Kidney (tissue), 13 donors: ENCODE measurements at regions not wholly inside any gene's neighbourhood (a gene's known extent, or its start where the extent isn't known, plus 50 kb on each side); places are given as distances from the start of the nearest gene placed in this dataset.

Experiments used
- DNase-seq, 5 donors: peaks; one replicate each; pipeline ENCODE4 v3.0.0-alpha.2; 2013 to 2020
- FAIRE-seq: peaks from 2 replicates; lab custom pipeline; 2012; peaks lifted over from hg19 to GRCh38; lab: Jason Lieb, UNC
- H3K27ac ChIP-seq, 2 donors: one replicate each; pipeline ENCODE4 v1.7.0; 2013; ENCODE audit warnings: low read depth in 2 of 2, low read length in 2 of 2, inconsistent platforms in 1 of 2
- H3K27me3 ChIP-seq: one replicate; pipeline ENCODE4 v1.7.1; 2013; ENCODE audit warnings: low read length, inconsistent platforms; ENCODE audit not compliant: control insufficient read depth, insufficient read depth
- H3K36me3 ChIP-seq, 3 donors: one replicate each; pipeline versions ENCODE4 v1.7.0 to v1.7.1; 2013; ENCODE audit warnings: low read length in 3 of 3, control low read depth in 1 of 3, inconsistent platforms in 1 of 3; ENCODE audit not compliant: insufficient read depth in 3 of 3, control insufficient read depth in 2 of 3
- H3K4me1 ChIP-seq, 3 donors: one replicate each; pipeline versions ENCODE4 v1.7.0 to v1.7.1; 2013; ENCODE audit warnings: low read length in 3 of 3, inconsistent platforms in 1 of 3, low read depth in 1 of 3; ENCODE audit not compliant: control insufficient read depth in 2 of 3, insufficient read depth in 2 of 3
- H3K4me3 ChIP-seq, 3 donors: one replicate each; pipeline versions ENCODE4 v1.7.0 to v1.8.1; 2013; ENCODE audit warnings: low read length in 3 of 3, control low read depth in 1 of 3, inconsistent platforms in 1 of 3
- H3K9ac ChIP-seq, 3 donors: one replicate each; pipeline versions ENCODE4 v1.7.0 to v1.7.1; 2013; ENCODE audit warnings: low read length in 3 of 3, control low read depth in 1 of 3, inconsistent platforms in 1 of 3
- H3K9me3 ChIP-seq, 3 donors: one replicate each; pipeline versions ENCODE4 v1.7.0 to v1.7.1; 2013; ENCODE audit warnings: low read length in 3 of 3, control low read depth in 1 of 3, inconsistent platforms in 1 of 3; ENCODE audit not compliant: control insufficient read depth in 2 of 3, insufficient read depth in 1 of 3
- intact Hi-C: fragments of 100-400 bp; cut with DNase I; formaldehyde crosslinking; loops from one replicate; pipeline ENCODE4 v1.11.1; 2022
- TF ChIP-seq, protein P1 (sequence below): IDR thresholded peaks from 3 replicates; pipeline ENCODE4 v1.5.1; 2012; ENCODE audit warnings: mild to moderate bottlenecking, moderate library complexity, borderline replicate concordance; ENCODE audit not compliant: insufficient read depth; ENCODE audit errors: extremely low read depth
- donor health status: control.
- donor health status: control.
- donor health status: control.
- donor health status: control.
- donor health status: control.
- donor health status: DM: yes; HTN: yes; CAD: no.
- donor health status: Normal renal cell carcinoma (clear cell type).

DNA sequence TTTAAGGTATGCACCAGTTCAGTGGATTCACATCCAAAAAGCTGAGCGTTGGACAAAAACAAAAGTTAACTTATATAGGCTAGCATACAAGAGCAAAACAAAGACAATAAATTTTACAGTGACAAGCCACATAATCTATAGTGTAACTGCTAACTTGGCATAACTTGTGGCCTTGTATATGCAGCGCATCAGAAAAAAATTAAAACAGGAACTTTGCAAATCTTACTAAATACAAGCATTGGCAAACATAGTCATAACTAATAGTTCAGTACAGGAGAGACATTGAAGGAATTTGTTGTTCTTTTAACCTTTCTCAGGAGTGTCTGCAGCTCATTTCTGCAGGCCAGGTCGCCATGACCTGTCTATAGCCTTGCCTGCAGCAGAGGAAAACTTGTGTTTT lies 54.6 kb downstream of the OR10H4 start:
- peaks cover 0 to 6% (median 0%) of the 10 kb centered on the region in 3 donors for H3K4me1 ChIP-seq
- no peak overlapping the region for H3K9ac ChIP-seq
- no peaks in the 10 kb centered on the region for H3K27me3 ChIP-seq
- TF ChIP-seq, protein P1, sequence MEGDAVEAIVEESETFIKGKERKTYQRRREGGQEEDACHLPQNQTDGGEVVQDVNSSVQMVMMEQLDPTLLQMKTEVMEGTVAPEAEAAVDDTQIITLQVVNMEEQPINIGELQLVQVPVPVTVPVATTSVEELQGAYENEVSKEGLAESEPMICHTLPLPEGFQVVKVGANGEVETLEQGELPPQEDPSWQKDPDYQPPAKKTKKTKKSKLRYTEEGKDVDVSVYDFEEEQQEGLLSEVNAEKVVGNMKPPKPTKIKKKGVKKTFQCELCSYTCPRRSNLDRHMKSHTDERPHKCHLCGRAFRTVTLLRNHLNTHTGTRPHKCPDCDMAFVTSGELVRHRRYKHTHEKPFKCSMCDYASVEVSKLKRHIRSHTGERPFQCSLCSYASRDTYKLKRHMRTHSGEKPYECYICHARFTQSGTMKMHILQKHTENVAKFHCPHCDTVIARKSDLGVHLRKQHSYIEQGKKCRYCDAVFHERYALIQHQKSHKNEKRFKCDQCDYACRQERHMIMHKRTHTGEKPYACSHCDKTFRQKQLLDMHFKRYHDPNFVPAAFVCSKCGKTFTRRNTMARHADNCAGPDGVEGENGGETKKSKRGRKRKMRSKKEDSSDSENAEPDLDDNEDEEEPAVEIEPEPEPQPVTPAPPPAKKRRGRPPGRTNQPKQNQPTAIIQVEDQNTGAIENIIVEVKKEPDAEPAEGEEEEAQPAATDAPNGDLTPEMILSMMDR, result no peak
- H3K4me3 ChIP-seq, result no peak overlapping the region
- FAIRE-seq, result no peak
- no peak for DNase-seq
- no peaks in the 10 kb centered on the region for H3K9me3 ChIP-seq
- H3K27ac ChIP-seq, result no peak overlapping the region
- H3K36me3 ChIP-seq, result no peaks in the 10 kb centered on the region
- intact Hi-C loops, result no loop called here

DNA sequence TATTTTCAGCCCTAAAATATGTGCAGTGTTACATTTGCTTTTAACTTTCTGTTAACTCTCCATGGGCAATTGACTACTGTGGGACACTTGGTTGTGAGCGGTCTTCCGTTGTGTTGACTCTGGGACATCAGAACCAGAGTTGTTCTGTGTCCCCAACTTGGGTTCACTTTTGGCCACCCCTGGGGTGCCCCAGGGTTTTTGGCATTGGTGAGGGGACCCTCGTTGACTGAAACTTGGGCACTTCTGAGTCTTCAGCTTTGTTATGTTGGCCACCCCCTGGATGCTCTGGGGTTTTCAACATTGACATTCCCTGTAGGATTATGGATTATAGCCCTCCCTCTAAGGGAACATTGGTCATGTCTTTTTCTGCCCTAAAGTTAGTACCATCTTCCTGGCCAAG lies 57.1 kb downstream of the OR10H4 start:
- Histone ChIP-seq H3K9me3 (no peaks in the 10 kb centered on the region), H3K27me3 (no peaks in the 10 kb centered on the region), H3K36me3 (no peaks in the 10 kb centered on the region), H3K27ac (no peak overlapping the region), H3K9ac (no peak overlapping the region), H3K4me1 (peaks cover 0 to 6% (median 0%) of the 10 kb centered on the region in 3 donors), H3K4me3 (no peak overlapping the region)
- intact Hi-C loops, result no loop called here
- FAIRE-seq (no peak), DNase-seq (no peak)
- TF ChIP-seq, protein P1, result no peak

DNA sequence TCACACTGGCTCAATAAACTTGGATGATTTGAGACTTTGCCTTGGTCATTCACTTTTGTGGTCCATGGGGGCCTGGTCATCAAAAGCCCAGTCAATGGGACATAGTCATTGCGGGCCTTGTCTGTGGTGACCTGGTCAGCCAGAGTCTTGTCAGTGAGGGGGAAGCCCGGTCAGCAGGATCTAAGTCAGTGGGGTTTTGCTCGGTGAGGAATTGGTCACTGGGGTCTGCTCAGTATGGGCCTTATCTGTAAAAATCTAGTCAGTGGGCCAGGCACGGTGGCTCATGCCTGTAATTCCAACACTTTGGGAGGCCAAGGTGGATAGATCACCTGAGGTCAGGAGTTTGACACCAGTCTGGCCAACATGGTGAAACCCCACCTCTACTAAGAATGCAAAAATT lies 63.7 kb upstream of the TPM4 start:
- Histone ChIP-seq H3K27me3 (no peaks in the 10 kb centered on the region), H3K9ac (no peak overlapping the region), H3K4me1 (no peaks in the 10 kb centered on the region), H3K27ac (no peak overlapping the region), H3K4me3 (no peak overlapping the region), H3K36me3 (no peaks in the 10 kb centered on the region), H3K9me3 (no peaks in the 10 kb centered on the region)
- intact Hi-C loops, result no loop called here
- DNase-seq (no peak), FAIRE-seq (no peak)
- TF ChIP-seq, protein P1, result no peak

DNA sequence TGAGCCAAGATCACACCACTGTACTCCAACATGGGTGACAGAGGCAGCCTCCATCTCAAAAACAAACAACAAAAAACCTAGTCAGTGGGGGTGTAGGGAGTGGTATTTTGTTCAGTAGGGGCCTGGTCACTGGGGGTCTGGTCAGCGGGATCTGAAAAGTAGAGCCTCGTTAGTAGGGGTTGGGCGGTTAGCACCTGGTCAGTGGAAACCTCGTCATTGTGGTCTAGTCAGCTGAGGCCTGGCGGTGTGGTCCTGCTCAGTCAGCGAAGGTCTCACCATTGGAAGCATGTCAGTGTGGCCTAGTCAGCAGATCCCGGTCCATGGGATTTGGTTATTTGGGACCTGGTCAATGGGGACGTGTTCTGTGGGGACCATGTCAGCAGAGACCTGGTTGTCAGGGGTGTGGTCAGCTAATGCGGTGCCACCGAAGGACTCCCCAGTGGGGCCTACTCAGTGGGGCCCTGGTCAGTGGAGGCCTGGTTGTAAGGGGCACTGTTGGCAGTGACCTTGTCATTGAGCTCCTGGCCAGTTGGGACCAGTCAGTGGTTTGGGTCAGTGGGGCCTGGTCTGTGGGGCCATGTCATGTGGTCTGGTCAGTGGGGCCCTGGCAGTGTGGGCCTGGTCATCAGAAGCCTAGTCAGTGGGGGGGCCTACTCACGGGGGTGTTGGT lies 63.0 kb upstream of the TPM4 start:
- intact Hi-C loops, result no loop called here
- H3K4me1 ChIP-seq, result no peaks in the 10 kb centered on the region
- no peaks in the 10 kb centered on the region for H3K9me3 ChIP-seq
- no peak overlapping the region for H3K9ac ChIP-seq
- H3K27ac ChIP-seq, result no peak overlapping the region
- no peaks in the 10 kb centered on the region for H3K27me3 ChIP-seq
- no peaks in the 10 kb centered on the region for H3K36me3 ChIP-seq
- no peak for DNase-seq
- H3K4me3 ChIP-seq, result no peak overlapping the region
- TF ChIP-seq, protein P1, result no peak
- no peak for FAIRE-seq
